Ovary (tissue), 7 donors: ENCODE measurements at regions not wholly inside any gene's neighbourhood (a gene's known extent, or its start where the extent isn't known, plus 50 kb on each side); places are given as distances from the start of the nearest gene placed in this dataset.

Experiments
- DNase-seq, 5 donors: peaks; one replicate each; pipeline ENCODE4 v3.0.0-alpha.2; 2019 to 2020
- H3K27ac ChIP-seq, 2 donors: fragments of 200-600 bp; one replicate each; pipeline versions ENCODE4 v1.5.1 to v1.8.0; 2019 to 2022
- H3K27me3 ChIP-seq: fragments of 200-600 bp; one replicate; pipeline ENCODE4 v1.8.0; 2022
- H3K36me3 ChIP-seq: fragments of 200-600 bp; sonication (generic); one replicate; pipeline ENCODE4 v1.5.1; 2019
- H3K4me1 ChIP-seq: one replicate; pipeline ENCODE4 v1.8.1; 2013; ENCODE audit warnings: mild to moderate bottlenecking, moderate library complexity; ENCODE audit not compliant: insufficient read depth
- H3K4me3 ChIP-seq: fragments of 200-600 bp; sonication (generic); one replicate; pipeline ENCODE4 v1.5.1; 2017
- H3K9me3 ChIP-seq, 2 donors: fragments of 200-600 bp in 1 of 2; sonication (generic) in 1 of 2; one replicate each; pipeline versions ENCODE4 v1.5.1 to v1.8.1; 2013 to 2019; ENCODE audit warnings: mild to moderate bottlenecking in 1 of 2, moderate library complexity in 1 of 2
- CTCF ChIP-seq, 3 donors: fragments of 450-650 bp in 2 of 3; fragments of 200-600 bp in 1 of 3; IDR thresholded peaks; one replicate each; pipeline versions ENCODE4 v1.5.1 to v1.8.0; 2016 to 2022; ENCODE audit warnings: antibody characterized with exemption in 3 of 3, mild to moderate bottlenecking in 1 of 3
- EP300 ChIP-seq: sonication (generic); formaldehyde crosslinking; IDR thresholded peaks from one replicate; pipeline ENCODE4 v1.6.1; 2017; ENCODE audit warnings: antibody characterized with exemption
- POLR2A ChIP-seq: fragments of 450-650 bp; IDR thresholded peaks from one replicate; pipeline ENCODE4 v1.6.1; 2017; ENCODE audit warnings: antibody characterized with exemption, mild to moderate bottlenecking, moderate library complexity
- WGBS, 3 donors: extraction: QIAGEN DNeasy Blood & Tissue Kit in 1 of 3; methylation state at CpG; one replicate each; pipeline versions ENCODE4 v1.1.5 to v1.1.7; 2013 to 2017; 5-methylcytosine and 5-hydroxymethylcytosine counted together
- intact Hi-C, 4 donors: fragments of 100-400 bp; cut with DNase I; formaldehyde crosslinking; loops; one replicate each; pipeline versions ENCODE4 v1.11.0 to v1.15.1; 2022 to 2023
- donor health status: DM: no; HTN: no; CAD: no; lungs with moderate emphysema.
- donor health status: DM: no; HTN: no; CAD: no.
- donor health status: Bipolar disorder and iron deficiency.
- donor health status: DM: no; HTN: no; CAD: no.
- donor health status: DM: yes; HTN: yes; CAD: no.

DNA sequence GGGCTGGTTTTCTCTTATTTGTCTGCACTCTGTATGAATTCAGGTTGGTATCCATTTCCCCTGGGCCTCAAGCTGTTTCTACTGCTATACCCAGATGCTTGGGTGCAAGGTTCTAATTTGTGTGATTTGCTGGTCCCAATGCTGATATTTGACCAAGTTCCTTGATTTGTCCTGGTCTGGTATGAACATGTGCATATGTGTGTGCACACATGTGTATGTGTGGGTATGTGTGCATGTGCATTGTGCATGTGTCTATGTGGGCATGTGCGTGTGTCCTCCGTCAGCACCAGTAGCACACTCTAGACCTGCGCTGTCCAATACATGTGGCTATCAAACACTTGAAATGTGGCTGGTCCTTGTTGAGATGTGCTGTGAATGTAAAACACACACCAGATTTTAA is 102.4 kb upstream of the TSPAN2 start:
- no peak overlapping the region for H3K4me3 ChIP-seq
- peaks cover 5% of the 10 kb centered on the region for H3K4me1 ChIP-seq
- no peak overlapping the region for H3K27ac ChIP-seq
- H3K27me3 ChIP-seq: no peaks in the 10 kb centered on the region
- intact Hi-C loops: no loop called here
- TF ChIP-seq EP300 (no peak), CTCF (IDR thresholded peaks at IDR 0.05) (no peak), POLR2A (no peak)
- WGBS, 3 donors: 96 to 100% (median 98%) methylated on average over 3 of the region's 3 CpGs
- H3K9me3 ChIP-seq: no peaks in the 10 kb centered on the region
- H3K36me3 ChIP-seq: no peaks in the 10 kb centered on the region
- DNase-seq: no peak

- 45 to 56% (median 53%) methylated on average over 3 of the region's 3 CpGs for WGBS, 3 donors
Observed at GRCh38 chr1:115190540-115191170, 101.4 kb upstream of the TSPAN2 start.

DNA sequence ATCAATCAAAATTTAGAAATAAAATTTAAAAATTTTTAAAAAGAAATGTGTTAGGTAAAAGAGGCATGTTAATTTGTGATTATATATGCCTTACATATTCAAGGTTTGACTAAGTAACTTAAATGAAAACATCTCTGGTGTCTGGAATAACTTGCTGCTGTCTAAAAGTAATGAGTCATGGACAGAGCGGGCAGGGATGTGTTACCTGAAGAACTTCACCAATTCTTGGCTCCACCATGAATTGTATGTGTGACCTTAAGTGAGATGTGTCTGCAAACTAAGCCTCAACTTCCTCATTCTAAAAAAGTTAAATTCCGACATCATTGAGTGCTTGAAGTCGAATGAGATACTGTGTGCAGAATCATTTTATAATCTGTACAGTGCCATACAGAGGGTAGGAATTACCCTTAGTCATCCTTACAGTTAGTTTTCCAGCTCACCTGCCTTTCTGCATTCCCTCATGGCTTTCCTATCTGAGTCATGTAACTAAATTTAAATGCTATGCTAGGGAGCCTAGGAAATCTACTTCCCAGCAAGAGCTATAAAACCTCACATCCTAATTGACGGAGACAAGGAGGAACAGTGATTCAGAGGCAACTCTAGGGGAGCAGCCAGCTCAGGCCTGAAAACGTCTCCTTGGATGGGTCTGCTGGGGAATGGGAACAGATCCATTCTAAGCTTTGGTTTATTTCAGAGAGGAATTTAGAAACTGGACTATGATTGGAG is 100.7 kb upstream of the TSPAN2 start:
- WGBS, 3 donors: 52 to 63% (median 62%) methylated on average over 5 of the region's 5 CpGs
- H3K4me1 ChIP-seq: peaks cover 5% of the 10 kb centered on the region
- DNase-seq: peak in 1 of 5 donors; percentile 34

More at GRCh38 chr1:115190540-115191170, 101.4 kb upstream of the TSPAN2 start:
- DNase-seq: no peak
- H3K9me3 ChIP-seq: no peaks in the 10 kb centered on the region
- no peaks in the 10 kb centered on the region for H3K27me3 ChIP-seq
- H3K36me3 ChIP-seq: no peaks in the 10 kb centered on the region
- H3K4me1 ChIP-seq: peaks cover 5% of the 10 kb centered on the region
- TF ChIP-seq EP300: no peak
- TF ChIP-seq CTCF (IDR thresholded peaks at IDR 0.05): no peak
- no peak for TF ChIP-seq POLR2A
- intact Hi-C loops: no loop called here
- H3K27ac ChIP-seq: peak overlapping the region in 1 of 2 donors; percentile 53
- H3K4me3 ChIP-seq: no peak overlapping the region

More for the DNA sequence above, 100.7 kb upstream of the TSPAN2 start:
- Histone ChIP-seq H3K36me3 (no peaks in the 10 kb centered on the region), H3K27me3 (no peaks in the 10 kb centered on the region), H3K27ac (peak overlapping the region in 1 of 2 donors; percentile 53), H3K9me3 (no peaks in the 10 kb centered on the region), H3K4me3 (no peak overlapping the region)
- intact Hi-C loops: no loop called here
- TF ChIP-seq EP300 (no peak), CTCF (IDR thresholded peaks at IDR 0.05) (no peak)
